GM10847 (cell line): ENCODE measurements at regions not wholly inside any gene's neighbourhood (a gene's known extent, or its start where the extent isn't known, plus 50 kb on each side); places are given as distances from the start of the nearest gene placed in this dataset.

Source experiments
- POLR2A ChIP-seq: IDR thresholded peaks from 2 replicates; pipeline ENCODE4 v1.6.1; 2011; ENCODE audit not compliant: insufficient read length; ENCODE audit errors: extremely low read depth

GRCh38 chr2:60149176-60149575 is 404.3 kb downstream of the BCL11A start:
- no peak for TF ChIP-seq POLR2A

DNA sequence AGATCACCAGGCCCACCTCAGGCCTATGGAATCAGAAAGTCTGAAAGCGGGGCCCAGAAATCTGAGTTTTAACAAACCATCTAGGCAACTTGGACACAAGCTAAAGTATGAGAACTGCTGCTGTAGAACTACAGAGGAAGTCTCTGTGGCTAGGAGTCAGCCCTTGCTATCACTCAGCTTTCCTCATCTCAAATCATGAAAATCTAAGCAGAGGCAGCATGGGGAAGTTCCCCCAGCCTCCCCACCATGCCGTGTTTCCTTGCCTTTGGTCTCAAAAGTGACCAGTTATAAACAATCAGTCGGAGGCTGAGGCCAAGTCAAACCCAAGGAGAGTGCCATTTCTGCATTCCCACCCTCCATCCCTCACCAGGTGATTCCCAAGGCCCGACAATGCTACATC is 404.7 kb downstream of the BCL11A start:
- TF ChIP-seq POLR2A: no peak

DNA sequence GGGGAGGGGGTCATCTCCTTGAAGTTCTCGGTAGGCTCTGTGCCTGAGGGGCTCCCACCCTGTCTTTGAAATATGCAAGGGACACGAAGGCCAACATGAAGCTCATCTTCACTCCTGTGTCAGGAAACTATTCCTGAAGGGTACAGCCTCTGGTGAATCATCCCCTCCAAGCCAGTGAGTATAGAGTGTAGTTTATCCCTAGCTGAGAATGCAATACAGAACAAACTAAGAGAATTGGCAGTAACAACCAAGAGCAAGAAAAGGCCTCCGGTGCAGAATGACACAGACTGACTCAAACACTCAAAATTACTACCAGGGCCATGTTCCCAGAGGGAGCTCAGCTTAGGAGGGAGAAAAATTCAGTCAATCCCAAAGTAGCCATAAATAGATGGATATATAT is 413.3 kb downstream of the BCL11A start:
- TF ChIP-seq POLR2A: no peak

- no peak for TF ChIP-seq POLR2A
These were observed 416.5 kb downstream of the BCL11A start for GRCh38 chr2:60136913-60137312.

- TF ChIP-seq POLR2A: no peak
These were observed 426.3 kb downstream of the BCL11A start for GRCh38 chr2:60127191-60127590.

- no peak for TF ChIP-seq POLR2A
These were observed 427.6 kb downstream of the BCL11A start for GRCh38 chr2:60125611-60126426.

DNA sequence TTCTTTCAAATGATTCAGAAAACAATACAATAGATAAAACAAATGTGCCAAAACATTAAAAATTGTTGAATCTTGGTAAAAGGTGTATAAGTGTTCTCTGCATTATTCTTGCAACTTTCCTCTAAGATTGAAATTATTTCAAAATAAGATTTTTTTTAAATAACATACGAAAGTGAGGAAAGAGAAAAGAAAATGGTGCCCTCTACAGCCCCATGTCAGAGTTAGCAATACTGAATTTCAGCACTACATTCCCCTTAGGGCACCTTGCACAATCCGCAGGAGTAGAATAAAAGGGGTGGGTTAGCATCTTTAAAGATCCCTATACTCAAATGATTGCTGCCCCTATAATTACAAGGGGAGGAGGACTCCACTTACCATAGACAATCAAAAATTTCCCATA is 433.7 kb downstream of the BCL11A start:
- no peak for TF ChIP-seq POLR2A

GRCh38 chr2:60118917-60119316 is 434.5 kb downstream of the BCL11A start:
- TF ChIP-seq POLR2A: no peak

DNA sequence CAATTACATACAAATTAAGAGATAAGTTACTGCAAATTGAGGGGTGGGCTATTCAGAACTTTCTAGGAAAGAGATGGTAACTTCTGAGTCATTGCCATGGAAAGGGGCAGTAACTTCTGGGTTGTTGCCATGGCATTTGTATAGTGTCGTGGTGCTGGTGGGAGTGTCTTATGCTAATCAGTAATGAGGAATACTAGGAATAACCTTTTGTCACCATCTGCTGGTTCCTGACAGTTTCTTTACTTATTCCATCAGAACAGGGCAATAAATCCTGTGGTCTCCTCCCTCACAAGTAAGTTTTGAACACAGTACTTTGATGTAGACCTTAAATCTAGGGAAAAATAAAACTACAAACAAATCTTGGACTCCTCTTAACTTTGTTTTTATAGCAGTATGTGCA is 435.4 kb downstream of the BCL11A start:
- TF ChIP-seq POLR2A: no peak

- TF ChIP-seq POLR2A: no peak
These were observed 437.1 kb downstream of the BCL11A start for GRCh38 chr2:60116161-60116875.

GRCh38 chr2:60109744-60110143 is 443.7 kb downstream of the BCL11A start:
- TF ChIP-seq POLR2A: no peak

DNA sequence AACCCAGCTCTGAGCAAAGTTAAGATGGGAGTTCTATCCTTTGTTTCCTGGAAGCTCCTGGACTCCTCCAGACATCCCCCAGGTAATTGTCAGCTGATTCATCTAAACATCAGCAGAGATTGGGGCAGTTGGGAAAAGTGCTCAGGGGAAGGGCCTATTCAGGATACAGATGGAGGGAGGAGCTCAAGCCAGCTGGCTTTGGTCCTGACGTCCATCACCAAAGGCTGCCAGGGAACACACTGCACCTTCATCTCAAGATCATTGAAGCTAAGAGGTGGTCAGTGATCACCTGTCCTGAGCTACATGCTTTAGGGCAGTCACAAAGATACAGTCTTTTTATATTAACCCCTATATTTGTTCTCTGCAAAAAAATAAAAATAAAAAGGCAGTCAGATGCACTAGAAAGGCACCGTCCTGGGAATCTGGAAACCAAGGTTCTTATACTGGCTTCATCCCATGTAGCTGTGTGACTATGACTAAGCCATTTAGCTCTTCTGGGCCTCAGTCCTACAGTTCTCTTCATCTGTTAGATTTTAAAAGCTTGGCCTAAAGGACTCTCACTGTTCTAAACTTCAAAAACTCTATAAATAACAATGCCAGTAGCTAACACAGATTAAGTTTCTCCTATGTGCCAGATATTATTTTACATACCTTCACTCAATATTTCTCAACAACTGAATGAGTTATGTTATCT is 446.5 kb downstream of the BCL11A start:
- TF ChIP-seq POLR2A: no peak

DNA sequence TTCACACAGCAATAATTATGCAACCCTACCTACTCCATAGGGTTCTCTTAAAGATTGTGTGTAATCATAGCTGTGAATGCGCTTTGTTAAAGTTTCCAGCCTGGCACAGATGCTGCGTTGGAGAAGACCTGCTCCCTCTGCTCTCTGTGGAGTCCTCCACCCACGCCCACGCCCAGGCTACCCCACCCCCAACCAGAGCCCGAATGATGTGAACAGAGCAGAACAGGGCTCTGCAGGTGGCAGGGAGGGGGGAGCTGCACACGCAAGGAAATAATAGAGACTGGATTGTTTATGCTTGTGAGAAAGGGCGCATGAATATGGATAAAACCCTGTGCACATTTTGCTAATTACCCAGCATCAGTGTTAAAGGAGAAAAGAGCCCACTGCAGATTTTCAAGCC is 447.5 kb downstream of the BCL11A start:
- TF ChIP-seq POLR2A: no peak

DNA sequence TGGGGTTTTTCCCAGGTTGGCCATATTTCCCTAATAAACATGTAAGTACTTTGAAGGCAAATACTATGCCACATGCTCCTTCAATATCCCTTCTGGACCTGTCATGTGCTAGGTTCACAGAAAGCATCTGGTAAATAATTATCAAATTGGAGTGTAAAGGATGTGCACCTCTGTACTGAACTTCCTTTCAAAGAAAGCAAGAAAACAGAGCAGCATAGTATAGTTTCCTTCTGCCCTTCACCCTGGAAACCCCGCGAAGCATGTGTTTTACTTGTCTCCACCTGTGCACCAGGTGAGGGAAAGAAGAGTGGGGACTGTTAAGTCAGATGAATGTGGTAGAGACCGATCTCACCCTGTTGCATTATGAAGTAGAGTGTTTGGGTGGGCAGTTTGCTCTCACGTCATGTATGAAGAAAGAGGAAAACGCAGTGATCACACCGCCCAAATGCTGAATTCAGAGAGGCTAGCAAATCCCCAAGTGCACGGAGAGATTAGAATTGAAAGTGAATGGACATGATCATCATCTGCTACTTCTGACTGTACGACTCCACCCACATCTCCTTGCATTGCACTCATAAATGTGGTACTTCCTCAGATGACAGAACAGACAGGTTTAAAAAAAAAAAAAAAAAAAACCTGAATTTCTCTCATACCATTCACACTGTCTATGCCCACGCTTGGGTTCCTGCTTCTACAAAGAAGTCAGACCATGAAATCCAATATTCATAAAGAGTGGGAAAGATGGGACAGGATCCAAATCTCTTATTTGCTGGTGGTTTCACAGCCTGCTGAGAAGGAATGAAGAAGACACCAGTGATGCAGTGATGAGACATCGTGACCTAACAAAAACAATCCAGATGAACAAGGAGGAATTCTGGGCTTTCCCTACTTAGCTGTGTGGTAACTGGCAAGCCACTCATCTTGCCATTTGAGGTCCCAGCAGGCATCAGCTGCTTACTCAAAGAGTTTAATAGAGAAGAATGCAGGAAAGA is 448.6 kb downstream of the BCL11A start:
- TF ChIP-seq POLR2A: no peak

- no peak for TF ChIP-seq POLR2A
These were observed 453.4 kb downstream of the BCL11A start for GRCh38 chr2:60100034-60100433.
